Body of pancreas (tissue), 4 donors: ENCODE measurements at regions not wholly inside any gene's neighbourhood (a gene's known extent, or its start where the extent isn't known, plus 50 kb on each side); places are given as distances from the start of the nearest gene placed in this dataset.

Experiments
- CTCF ChIP-seq, 7 experiments: fragments of 450-650 bp in 4 of 7; fragments of 200-600 bp in 3 of 7; sonication (generic) in 3 of 7; IDR thresholded peaks; one replicate each; pipeline ENCODE4 v1.5.1; 2016 to 2019; ENCODE audit warnings: antibody characterized with exemption in 7 of 7
- POLR2A ChIP-seq, 3 donors: fragments of 450-650 bp; IDR thresholded peaks; one replicate each; pipeline ENCODE4 v1.6.1; 2016; ENCODE audit warnings: antibody characterized with exemption in 3 of 3, mild to moderate bottlenecking in 2 of 3

GRCh38 chr20:11054266-11054993 is 380.6 kb upstream of the JAG1 start:
- TF ChIP-seq CTCF (IDR thresholded peaks at IDR 0.05) (no peak), POLR2A (IDR thresholded peaks at IDR 0.05) (no peak)
